ENCODE measurements at regions not wholly inside any gene's neighbourhood (a gene's known extent, or its start where the extent isn't known, plus 50 kb on each side); places are given as distances from the start of the nearest gene placed in this dataset.

DNA sequence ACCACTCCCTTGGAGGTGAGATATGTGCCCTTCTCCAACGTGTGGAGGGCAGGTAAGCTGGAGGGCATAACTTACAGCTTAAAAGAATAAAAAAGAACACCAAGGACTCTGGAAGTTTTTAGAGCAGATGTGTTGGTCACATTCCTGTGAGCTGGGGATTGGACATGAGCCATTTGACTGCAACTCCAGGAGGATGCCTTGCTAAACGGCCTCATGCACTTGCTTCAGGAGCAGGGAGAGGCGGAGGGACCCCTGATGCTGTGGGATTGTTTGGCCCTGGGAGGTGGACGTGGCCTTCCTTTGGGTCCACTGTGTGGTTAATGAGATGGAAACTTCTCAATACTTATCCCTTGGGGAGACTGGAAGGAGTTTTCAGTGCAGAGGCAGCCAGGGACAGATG, 185.6 kb downstream of the RHOU start:
- no peak for DNase-seq (ENCODE audit: low read depth in 2 of 2)

DNA sequence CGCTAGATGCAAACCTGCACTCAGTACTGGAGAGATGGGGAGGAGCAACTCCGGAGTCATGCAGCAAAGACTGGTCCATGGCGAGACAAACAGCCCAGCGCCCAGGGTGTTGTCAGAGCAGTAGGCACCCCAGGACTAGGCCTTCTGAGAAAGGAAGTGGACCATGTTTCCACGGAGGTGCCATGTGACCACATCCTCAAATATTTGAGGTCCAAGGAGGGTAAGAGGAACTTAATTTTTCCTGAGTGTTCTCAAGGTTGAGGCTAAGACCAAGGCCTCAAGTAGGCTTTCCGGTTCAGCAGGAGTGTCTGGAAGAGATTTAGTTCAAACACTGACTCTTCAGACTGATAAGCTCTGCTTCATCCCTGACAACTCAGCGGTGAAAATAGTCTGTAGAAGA, 186.2 kb downstream of the RHOU start:
- no peak for DNase-seq (ENCODE audit: low read depth in 2 of 2)

DNA sequence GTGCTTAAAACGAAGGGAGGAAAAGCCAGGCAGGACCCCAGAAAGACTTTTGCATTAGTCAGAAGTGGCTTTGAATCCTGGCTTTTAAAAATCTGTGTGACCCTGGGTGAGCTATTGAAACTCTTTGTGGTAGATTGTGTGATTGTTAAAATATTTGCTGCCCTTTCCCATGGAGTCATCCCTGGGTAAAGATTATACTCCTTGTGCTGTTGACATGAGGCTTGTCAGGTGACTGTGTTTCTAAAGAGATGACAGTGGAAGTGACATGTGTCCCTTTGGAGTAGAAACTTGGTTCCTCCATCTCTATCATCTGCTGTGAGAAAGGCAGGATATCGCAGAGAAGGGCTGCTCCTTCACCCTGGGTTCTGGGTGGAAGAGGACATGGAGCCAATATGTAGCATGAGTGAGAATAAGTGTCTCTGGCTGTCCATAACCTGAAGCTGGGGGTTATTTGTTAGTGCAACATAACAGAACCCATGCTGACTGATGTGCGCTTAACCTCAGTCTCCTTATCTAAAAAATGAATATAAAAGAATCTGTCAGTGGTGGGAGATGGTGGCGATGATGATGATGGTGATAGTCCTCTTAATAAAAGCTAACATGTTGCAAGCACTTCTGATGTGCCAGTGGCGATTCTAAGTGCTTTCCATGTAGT, 187.6 kb downstream of the RHOU start:
- DNase-seq (ENCODE audit: low read depth in 2 of 2), result no peak

DNA sequence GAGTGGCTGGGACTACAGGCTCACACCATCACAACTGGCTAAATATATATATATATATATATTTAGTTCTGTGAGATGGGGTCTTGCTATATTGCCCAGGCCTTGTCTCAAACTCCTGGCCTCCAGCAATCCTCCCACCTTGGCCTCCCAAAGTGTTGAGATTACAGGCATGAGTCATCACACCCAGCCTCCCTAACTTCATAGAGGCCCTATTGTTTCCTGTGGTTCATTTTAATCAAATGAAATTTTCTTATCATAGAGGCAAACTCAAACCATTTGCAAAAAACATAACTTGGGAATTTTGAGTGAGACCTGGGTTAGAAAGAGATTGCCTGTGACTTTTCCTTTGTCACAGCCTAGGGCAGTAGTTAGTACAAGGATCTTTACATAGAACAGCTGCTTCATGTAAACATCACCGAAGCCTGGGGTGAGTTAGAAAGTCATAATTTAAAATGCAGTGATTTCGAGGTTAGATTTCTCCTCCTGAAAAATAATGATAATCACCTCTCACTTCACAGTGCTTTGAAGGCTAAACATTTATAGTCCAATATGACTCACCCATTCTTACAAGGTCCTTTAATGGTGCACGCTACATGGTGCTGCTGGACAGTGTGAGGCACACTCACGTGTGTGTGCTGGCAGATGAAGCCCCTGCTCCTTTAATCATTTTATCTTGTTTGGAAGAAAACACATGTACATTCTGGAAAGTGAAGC, 188.9 kb downstream of the RHOU start:
- DNase-seq (ENCODE audit: low read depth in 2 of 2), result no peak

- DNase-seq (ENCODE audit: low read depth in 2 of 2), result no peak
Measured at GRCh38 chr1:228925691-228926090, 190.4 kb downstream of the RHOU start.

DNA sequence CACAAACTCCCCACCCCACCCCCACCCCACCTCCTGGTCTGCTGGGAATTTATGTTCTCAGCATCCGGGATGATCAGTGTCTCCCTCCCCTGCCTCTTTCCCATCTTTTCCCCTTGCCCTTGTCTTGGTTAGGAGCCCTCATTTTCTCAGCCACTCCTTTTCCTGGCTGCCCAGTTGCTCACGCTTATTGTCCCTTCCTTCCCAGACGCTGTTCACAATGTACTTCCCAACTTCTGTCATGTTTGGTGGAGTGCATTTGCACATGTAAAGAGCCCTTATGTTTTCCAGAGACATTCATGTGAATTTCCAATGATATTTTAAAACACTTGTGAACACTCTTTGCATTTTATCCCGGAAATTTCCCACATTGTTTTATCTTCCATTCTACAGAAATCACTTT, 192.1 kb downstream of the RHOU start:
- DNase-seq (ENCODE audit: low read depth in 2 of 2), result no peak

GRCh38 chr1:228927946-228928898, 192.9 kb downstream of the RHOU start:
- DNase-seq (ENCODE audit: low read depth in 2 of 2), result no peak

- DNase-seq (ENCODE audit: low read depth in 2 of 2), result no peak
Measured at GRCh38 chr1:228929476-228930027, 194.3 kb downstream of the RHOU start.

DNA sequence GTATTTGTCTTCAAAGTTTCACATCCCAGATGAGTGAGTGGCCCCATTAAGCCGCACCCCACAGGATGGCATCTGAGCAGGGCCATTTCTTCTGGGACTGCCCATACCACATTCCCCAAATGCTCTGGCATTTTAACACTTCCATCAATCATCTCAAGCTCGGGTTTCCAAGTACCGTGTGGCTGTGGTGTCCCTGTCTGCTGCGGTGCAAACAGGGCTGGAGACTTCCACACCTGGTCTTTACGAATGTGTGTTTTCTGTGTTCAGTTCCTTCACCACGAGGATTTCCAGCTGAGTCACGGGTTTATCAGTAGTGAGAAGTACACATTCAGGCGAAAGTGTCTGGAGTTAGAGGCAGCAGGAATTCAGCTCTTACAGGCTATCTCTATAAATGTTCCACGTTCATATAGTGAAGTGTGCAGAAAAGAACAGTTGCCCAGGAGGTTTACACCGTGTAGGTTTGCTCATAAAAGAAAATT, 195.2 kb downstream of the RHOU start:
- DNase-seq (ENCODE audit: low read depth in 2 of 2), result no peak

DNA sequence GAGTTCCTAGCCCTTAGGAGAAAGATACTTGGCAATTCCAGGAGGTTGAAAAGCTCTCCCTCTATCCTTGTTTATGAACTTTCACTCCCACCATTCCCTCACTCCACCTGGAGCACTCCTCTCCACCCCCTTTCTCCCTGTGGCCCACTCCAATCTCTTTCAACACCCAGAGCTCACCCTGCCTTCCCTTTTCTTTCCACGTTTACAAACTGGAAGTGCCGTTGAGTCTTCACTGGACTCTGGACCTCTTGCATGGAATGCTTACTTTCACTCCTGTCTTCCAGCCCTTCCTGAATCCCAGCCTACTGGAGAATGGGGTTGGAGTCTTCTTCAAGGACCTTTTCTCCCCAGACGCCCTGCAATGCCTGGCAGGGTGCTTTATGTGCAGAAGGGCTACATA, 198.5 kb downstream of the RHOU start:
- no peak for DNase-seq (ENCODE audit: low read depth in 2 of 2)

GRCh38 chr1:228935198-228935663, 200.0 kb downstream of the RHOU start:
- DNase-seq (ENCODE audit: low read depth in 2 of 2), result no peak

DNA sequence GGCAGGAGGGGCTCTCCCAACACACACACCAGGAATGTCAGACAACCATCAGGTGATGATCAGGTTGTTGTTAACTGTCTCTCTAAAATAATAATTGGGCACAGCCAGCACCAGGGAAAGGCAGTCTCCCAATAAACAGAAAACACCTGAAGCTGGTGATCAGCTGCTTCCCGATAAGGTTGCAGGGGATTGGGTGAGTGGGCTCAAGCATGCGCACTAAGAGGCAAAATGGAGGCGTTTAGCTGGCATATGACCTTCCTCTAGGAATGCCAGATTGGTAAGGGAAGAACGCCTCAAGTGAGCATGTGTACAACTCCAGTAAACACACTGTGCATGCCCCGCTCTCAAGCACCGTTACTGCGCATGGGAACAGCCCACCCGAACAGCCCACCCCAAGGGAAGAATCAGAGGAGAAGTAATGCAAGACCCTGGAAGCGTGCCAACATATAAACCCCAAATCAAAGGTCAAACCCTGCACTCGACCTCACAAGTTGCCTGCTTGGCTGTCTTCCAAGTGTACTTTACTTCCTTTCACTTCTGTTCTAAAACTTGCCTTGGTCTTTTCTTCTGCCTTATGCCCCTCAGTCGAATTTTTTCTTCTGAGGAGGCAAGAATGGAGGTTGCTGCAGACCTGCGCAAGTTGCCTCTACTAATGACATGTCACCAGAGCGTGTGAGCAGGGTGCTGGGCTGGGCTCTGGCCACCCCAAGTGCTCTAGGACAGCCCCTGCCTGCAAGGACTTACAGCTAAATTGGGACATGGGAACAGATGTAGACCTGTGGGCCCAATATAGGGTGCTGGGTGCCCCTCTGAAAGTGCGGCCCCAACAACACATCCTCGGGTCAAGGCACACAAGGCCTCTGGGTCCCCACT, 200.8 kb downstream of the RHOU start:
- no peak for DNase-seq (ENCODE audit: low read depth in 2 of 2)

DNA sequence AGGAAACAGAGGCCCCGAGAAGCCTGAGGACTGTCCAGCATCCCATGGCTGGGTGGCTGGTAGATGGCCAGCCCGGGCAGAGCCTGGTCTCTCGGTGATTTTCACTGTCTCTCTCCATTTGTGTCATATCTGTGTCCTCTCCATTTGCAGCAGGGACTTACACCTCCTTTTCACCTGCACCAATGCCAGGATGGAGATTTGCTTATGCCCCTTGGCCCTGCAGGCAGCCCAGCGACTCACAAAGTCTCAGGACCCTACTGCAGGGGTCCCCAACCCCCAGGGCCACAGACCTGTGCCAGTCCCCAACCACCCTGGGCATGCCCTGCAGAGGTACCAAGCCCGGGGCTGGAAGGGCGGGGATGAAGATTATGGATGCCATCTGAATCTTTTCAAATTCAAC, 201.6 kb downstream of the RHOU start:
- DNase-seq (ENCODE audit: low read depth in 2 of 2), result no peak

DNA sequence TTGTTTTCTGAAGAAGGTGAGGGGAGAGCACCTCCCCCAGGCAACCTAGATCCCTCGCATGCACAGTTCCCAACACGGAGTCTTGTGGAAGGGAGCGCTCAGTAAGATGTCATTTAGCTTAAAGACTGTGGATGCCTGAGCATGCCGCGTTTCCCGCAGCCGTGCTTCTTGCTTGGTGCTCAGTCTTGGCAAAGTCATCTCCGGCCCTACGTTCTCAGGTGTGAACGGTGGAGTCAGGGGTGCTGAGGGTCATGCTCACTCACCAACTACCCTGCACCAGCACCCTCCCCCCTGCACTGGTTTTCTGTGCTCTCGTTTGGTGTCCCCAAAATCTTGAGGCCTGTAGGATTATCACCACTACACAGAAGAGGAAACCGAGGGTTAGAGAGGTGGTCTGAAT, 202.1 kb downstream of the RHOU start:
- DNase-seq (ENCODE audit: low read depth in 2 of 2), result no peak

- DNase-seq (ENCODE audit: low read depth in 2 of 2), result no peak
Measured at GRCh38 chr1:228937851-228938536, 202.7 kb downstream of the RHOU start.

GRCh38 chr1:228938537-228938901, 203.2 kb downstream of the RHOU start:
- peak in 1 of 2 donors; percentile 5 for DNase-seq (ENCODE audit: low read depth in 2 of 2)

- no peak for DNase-seq (ENCODE audit: low read depth in 2 of 2)
Measured at GRCh38 chr1:228939001-228939691, 203.9 kb downstream of the RHOU start.

DNA sequence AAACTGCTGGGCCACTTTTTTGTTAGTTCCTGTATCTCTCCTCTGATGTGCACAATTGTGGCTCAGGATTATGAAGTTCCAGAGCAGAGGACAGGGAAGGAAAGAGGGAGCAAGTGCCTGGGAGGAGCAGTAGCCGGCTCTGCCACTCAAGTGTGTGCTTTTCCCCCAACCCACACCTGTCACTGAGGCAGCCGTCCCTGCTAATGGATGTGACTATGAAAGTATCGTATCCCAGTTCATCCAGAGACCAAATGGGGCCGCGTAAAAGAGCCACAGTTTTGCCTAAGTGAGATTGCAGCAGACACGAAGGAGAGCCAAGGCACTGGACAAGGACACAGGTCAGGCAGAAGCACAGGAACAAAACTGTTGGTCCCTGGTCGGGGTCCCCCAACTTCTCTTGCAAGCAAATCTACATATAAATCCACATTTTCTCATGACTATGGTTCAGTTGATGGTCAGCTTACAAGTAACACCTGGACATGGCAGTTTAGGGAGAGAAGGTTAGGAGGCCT, 204.7 kb downstream of the RHOU start:
- DNase-seq (ENCODE audit: low read depth in 2 of 2), result no peak

DNA sequence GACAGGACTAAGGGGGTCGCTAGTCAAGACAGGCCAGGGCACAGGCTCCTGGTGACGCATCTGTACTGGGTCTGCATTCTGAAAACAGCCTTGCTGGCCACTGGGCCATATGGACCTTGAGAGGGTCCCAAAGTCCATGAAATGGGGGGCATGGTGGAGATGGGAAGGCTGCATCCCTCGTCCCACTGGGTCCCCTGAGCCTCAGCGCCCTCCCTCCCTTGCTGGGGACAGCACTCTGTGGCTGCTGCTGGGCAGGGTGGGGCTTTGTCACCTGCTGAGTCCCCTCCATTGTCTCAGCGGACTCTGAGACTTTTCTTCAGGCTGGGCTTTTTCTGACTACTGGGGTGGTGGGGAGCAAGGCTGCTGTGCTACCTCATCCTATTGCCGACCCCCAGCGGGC, 205.2 kb downstream of the RHOU start:
- no peak for DNase-seq (ENCODE audit: low read depth in 2 of 2)

GRCh38 chr1:228940926-228941325, 205.6 kb downstream of the RHOU start:
- no peak for DNase-seq (ENCODE audit: low read depth in 2 of 2)

All from stimulated activated CD8-positive, alpha-beta memory T cell treated with anti-CD3 and anti-CD28 coated beads, Interleukin-7, amount 100 ng/mL, for 1 hour (primary cell).